Tibial nerve (tissue), 3 donors: ENCODE measurements at regions not wholly inside any gene's neighbourhood (a gene's known extent, or its start where the extent isn't known, plus 50 kb on each side); places are given as distances from the start of the nearest gene placed in this dataset.

Source experiments
- CTCF ChIP-seq, 5 experiments: fragments of 200-600 bp in 3 of 5; fragments of 450-650 bp in 2 of 5; sonication (generic) in 3 of 5; IDR thresholded peaks; one replicate each; pipeline ENCODE4 v1.5.1; 2016 to 2019; ENCODE audit warnings: antibody characterized with exemption in 5 of 5, mild to moderate bottlenecking in 3 of 5, moderate library complexity in 2 of 5
- POLR2A ChIP-seq, 2 donors: fragments of 450-650 bp; IDR thresholded peaks; one replicate each; pipeline ENCODE4 v1.6.1; 2017; ENCODE audit warnings: antibody characterized with exemption in 2 of 2, mild to moderate bottlenecking in 2 of 2, moderate library complexity in 2 of 2

- TF ChIP-seq CTCF (IDR thresholded peaks at IDR 0.05) (no peak), POLR2A (IDR thresholded peaks at IDR 0.05) (no peak)
Measured at GRCh38 chr1:80375662-80376061, 1369.1 kb upstream of the ADGRL4 start.
